DND-41 (cell line): ENCODE measurements at regions not wholly inside any gene's neighbourhood (a gene's known extent, or its start where the extent isn't known, plus 50 kb on each side); places are given as distances from the start of the nearest gene placed in this dataset.

Experiments
- ATAC-seq: fragments of 200-7000 bp; cut with Tn5 transposase; 3 replicates; pipeline ENCODE4 v1.9.1; 2021; ENCODE audit warnings: low read depth; ENCODE audit not compliant: insufficient read depth
- DNase-seq: peaks from one replicate; pipeline ENCODE4 v3.0.0-alpha.2; 2020
- H2AFZ ChIP-seq: 2 replicates; pipeline ENCODE4 v1.6.0; 2012; ENCODE audit warnings: low read depth, low read length
- H3K27ac ChIP-seq: 2 replicates; pipeline ENCODE4 v1.5.1; 2012; ENCODE audit warnings: low read length, inconsistent platforms
- H3K27me3 ChIP-seq: fragments of 200-600 bp; sonication (generic); 2 replicates; pipeline ENCODE4 v1.6.0; 2012; ENCODE audit warnings: low read length, mild to moderate bottlenecking, inconsistent platforms; ENCODE audit not compliant: insufficient read depth, poor library complexity
- H3K36me3 ChIP-seq: 2 replicates; pipeline ENCODE4 v1.5.1; 2012; ENCODE audit warnings: low read length, inconsistent platforms; ENCODE audit not compliant: insufficient read depth
- H3K4me1 ChIP-seq: 2 replicates; pipeline ENCODE4 v1.5.1; 2012; ENCODE audit warnings: mild to moderate bottlenecking, low read length; ENCODE audit not compliant: insufficient read depth
- H3K4me2 ChIP-seq: 2 replicates; pipeline ENCODE4 v1.6.0; 2012; ENCODE audit warnings: mild to moderate bottlenecking, moderate library complexity, low read length, inconsistent platforms; ENCODE audit not compliant: insufficient read depth
- H3K4me3 ChIP-seq, 2 experiments: fragments of 200-600 bp in 1 of 2; shearing (Covaris generic) in 1 of 2; 2 replicates each; pipeline ENCODE4 v1.5.1; 2012 to 2016; ENCODE audit warnings: inconsistent platforms in 2 of 2, low read length in 2 of 2, mild to moderate bottlenecking in 2 of 2, low read depth in 1 of 2, moderate library complexity in 1 of 2
- H3K79me2 ChIP-seq: 2 replicates; pipeline ENCODE4 v1.6.0; 2012; ENCODE audit warnings: low read length, inconsistent platforms; ENCODE audit not compliant: insufficient read depth
- H3K9ac ChIP-seq: 2 replicates; pipeline ENCODE4 v1.6.0; 2012; ENCODE audit warnings: low read depth, mild to moderate bottlenecking, inconsistent platforms, low read length, moderate library complexity
- H3K9me3 ChIP-seq: 2 replicates; pipeline ENCODE4 v1.5.1; 2012; ENCODE audit warnings: low read length, moderate library complexity, mild to moderate bottlenecking, inconsistent platforms; ENCODE audit not compliant: insufficient read depth, severe bottlenecking
- H4K20me1 ChIP-seq: 2 replicates; pipeline ENCODE4 v1.6.0; 2012; ENCODE audit warnings: low read length; ENCODE audit not compliant: insufficient read depth
- EZH2 ChIP-seq: IDR thresholded peaks from 3 replicates; pipeline ENCODE4 v1.6.1; 2012; ENCODE audit warnings: borderline replicate concordance, low read depth, mild to moderate bottlenecking, moderate library complexity, low read length, inconsistent platforms; ENCODE audit not compliant: severe bottlenecking
- TF ChIP-seq, protein P1 (sequence below): IDR thresholded peaks from 2 replicates; pipeline ENCODE4 v1.5.1; 2012; ENCODE audit warnings: borderline replicate concordance, low read length, moderate library complexity, mild to moderate bottlenecking; ENCODE audit not compliant: poor library complexity, severe bottlenecking; ENCODE audit errors: extremely low read depth

DNA sequence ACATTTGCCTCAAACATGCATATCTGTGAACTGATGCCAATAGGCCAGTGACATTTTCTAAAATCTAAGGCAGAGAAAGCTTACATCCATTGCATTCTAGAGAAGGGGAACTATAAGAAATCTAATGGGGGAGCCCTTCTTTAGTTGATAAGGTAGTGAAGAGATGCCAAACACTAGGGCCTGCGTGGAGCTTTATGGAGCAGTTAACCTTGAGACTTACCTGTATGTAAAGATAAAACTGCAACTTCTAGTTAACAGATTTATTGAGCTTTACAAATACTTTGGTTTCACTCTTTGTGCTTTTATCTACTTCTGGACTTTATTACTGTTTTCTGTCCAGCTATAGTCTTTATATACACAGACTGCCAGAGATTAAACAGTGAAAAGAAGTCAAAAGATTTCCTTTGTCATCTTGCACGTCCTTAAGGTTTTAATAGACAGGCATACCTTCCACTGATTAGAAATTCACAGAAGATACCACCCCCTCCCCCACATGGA is 457.6 kb downstream of the KLF12 start:
- Histone ChIP-seq H3K9me3 (no peaks in the 10 kb centered on the region), H3K4me2 (no peak overlapping the region), H3K9ac (no peak overlapping the region), H3K79me2 (no peaks in the 10 kb centered on the region), H3K36me3 (no peaks in the 10 kb centered on the region), H3K4me1 (no peaks in the 10 kb centered on the region), H3K27ac (no peak overlapping the region), H2AFZ (no peak overlapping the region), H3K27me3 (no peaks in the 10 kb centered on the region), H4K20me1 (no peaks in the 10 kb centered on the region), H3K4me3 (no peak overlapping the region)
- no peak for TF ChIP-seq EZH2
- TF ChIP-seq, protein P1, sequence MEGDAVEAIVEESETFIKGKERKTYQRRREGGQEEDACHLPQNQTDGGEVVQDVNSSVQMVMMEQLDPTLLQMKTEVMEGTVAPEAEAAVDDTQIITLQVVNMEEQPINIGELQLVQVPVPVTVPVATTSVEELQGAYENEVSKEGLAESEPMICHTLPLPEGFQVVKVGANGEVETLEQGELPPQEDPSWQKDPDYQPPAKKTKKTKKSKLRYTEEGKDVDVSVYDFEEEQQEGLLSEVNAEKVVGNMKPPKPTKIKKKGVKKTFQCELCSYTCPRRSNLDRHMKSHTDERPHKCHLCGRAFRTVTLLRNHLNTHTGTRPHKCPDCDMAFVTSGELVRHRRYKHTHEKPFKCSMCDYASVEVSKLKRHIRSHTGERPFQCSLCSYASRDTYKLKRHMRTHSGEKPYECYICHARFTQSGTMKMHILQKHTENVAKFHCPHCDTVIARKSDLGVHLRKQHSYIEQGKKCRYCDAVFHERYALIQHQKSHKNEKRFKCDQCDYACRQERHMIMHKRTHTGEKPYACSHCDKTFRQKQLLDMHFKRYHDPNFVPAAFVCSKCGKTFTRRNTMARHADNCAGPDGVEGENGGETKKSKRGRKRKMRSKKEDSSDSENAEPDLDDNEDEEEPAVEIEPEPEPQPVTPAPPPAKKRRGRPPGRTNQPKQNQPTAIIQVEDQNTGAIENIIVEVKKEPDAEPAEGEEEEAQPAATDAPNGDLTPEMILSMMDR = no peak
- DNase-seq (no peak), ATAC-seq (no peak)

DNA sequence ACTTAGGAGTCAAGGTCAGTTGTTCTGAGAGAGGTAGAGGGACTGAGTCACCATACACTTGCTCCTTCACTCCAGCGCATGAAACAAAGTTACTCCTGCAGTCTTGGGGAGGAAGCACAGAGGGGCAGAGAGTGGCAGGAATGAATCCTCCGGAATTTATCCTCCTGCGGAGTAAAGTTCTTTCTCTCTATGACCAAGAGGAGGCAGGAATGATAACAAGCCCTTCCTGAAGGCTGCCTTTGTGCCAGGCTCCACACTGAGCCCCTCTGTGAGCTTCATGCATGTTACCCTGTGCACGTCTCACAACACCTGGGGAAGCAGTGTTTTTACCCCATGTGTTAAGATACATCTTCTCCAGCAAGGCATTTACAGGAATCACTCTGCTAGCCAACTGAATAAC is 458.4 kb downstream of the KLF12 start:
- no peak overlapping the region for H2AFZ ChIP-seq
- no peak for TF ChIP-seq EZH2
- TF ChIP-seq, protein P1 = no peak
- no peak overlapping the region for H3K9ac ChIP-seq
- ATAC-seq = no peak
- no peaks in the 10 kb centered on the region for H3K9me3 ChIP-seq
- no peaks in the 10 kb centered on the region for H4K20me1 ChIP-seq
- H3K79me2 ChIP-seq = no peaks in the 10 kb centered on the region
- H3K4me2 ChIP-seq = no peak overlapping the region
- no peak overlapping the region for H3K27ac ChIP-seq
- no peaks in the 10 kb centered on the region for H3K27me3 ChIP-seq
- H3K4me1 ChIP-seq = no peaks in the 10 kb centered on the region
- no peak for DNase-seq
- no peak overlapping the region for H3K4me3 ChIP-seq
- H3K36me3 ChIP-seq = no peaks in the 10 kb centered on the region

DNA sequence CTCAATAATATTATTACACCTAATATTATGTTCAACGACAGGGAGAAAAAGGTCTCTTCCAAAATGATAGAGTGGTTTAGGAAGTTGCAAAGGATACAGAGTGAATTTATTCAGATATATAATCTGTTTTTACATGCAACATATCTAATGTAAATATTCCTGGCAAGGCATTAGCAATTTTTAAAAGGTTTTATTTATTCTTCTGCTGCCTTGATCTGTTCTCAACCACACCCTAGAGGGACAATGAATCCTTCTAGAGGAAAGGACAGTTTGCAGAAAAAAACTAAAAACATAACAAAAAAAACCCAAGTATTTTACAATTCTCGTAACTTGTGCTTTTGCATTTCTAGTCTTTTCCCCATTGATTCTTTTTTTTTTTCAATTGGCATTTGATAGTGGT is 459.6 kb downstream of the KLF12 start:
- Histone ChIP-seq H3K27ac (no peak overlapping the region), H2AFZ (no peak overlapping the region), H4K20me1 (no peaks in the 10 kb centered on the region), H3K79me2 (no peaks in the 10 kb centered on the region), H3K36me3 (no peaks in the 10 kb centered on the region), H3K27me3 (no peaks in the 10 kb centered on the region), H3K4me1 (no peaks in the 10 kb centered on the region), H3K9me3 (no peaks in the 10 kb centered on the region), H3K4me3 (no peak overlapping the region), H3K4me2 (no peak overlapping the region), H3K9ac (no peak overlapping the region)
- ATAC-seq (no peak), DNase-seq (no peak)
- TF ChIP-seq EZH2 = no peak

DNA sequence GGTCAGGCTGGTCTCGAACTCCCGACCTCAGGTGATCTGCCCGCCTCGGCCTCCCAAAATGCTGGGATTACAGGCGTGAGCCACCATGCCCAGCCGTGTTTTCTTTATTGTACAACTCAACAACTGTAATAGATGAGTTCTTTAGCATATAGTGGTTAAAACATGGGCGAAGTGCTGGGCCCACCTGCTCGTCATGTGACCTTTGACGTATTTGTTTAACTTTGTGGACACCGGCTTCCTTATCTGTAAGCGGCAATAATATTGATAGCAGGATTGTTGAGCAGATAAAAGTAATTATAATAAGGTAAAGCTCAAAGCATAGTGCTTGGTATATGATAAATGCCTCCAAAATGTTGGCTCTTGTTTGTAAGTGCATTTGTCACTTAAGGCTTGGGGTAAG is 460.3 kb downstream of the KLF12 start:
- no peak for DNase-seq
- no peaks in the 10 kb centered on the region for H3K36me3 ChIP-seq
- no peak overlapping the region for H3K4me2 ChIP-seq
- no peaks in the 10 kb centered on the region for H3K27me3 ChIP-seq
- no peaks in the 10 kb centered on the region for H3K79me2 ChIP-seq
- H3K4me3 ChIP-seq = no peak overlapping the region
- H3K9me3 ChIP-seq = no peaks in the 10 kb centered on the region
- no peaks in the 10 kb centered on the region for H3K4me1 ChIP-seq
- no peak overlapping the region for H3K27ac ChIP-seq
- H3K9ac ChIP-seq = no peak overlapping the region
- no peak for TF ChIP-seq EZH2
- TF ChIP-seq, protein P1 = no peak
- no peak for ATAC-seq
- no peak overlapping the region for H2AFZ ChIP-seq
- H4K20me1 ChIP-seq = no peaks in the 10 kb centered on the region
